GM18498 (cell line): ENCODE measurements at regions not wholly inside any gene's neighbourhood (a gene's known extent, or its start where the extent isn't known, plus 50 kb on each side); places are given as distances from the start of the nearest gene placed in this dataset.

Experiments
- ATAC-seq: cut with Tn5 transposase; IDR thresholded peaks from one replicate; pipeline ENCODE4 v1.9.1; 2021; ENCODE audit warnings: mild to moderate bottlenecking, moderate library complexity; ENCODE audit not compliant: unreplicated experiment

GRCh38 chr2:122206101-122206500 lies 450.6 kb downstream of the TSN start:
- ATAC-seq: no peak

- ATAC-seq: no peak
These were observed 453.9 kb downstream of the TSN start for GRCh38 chr2:122209377-122209776.

GRCh38 chr2:122210065-122210464 lies 454.6 kb downstream of the TSN start:
- no peak for ATAC-seq

- ATAC-seq: no peak
These were observed 455.7 kb downstream of the TSN start for GRCh38 chr2:122210898-122211856.

GRCh38 chr2:122213312-122213711 lies 457.9 kb downstream of the TSN start:
- no peak for ATAC-seq

- ATAC-seq: no peak
These were observed 460.6 kb downstream of the TSN start for GRCh38 chr2:122216071-122216470.

- no peak for ATAC-seq
These were observed 461.4 kb downstream of the TSN start for GRCh38 chr2:122216901-122217300.

- ATAC-seq: no peak
These were observed 463.1 kb downstream of the TSN start for GRCh38 chr2:122218596-122218995.

GRCh38 chr2:122219504-122219903 lies 464.1 kb downstream of the TSN start:
- no peak for ATAC-seq

GRCh38 chr2:122221665-122222064 lies 466.2 kb downstream of the TSN start:
- no peak for ATAC-seq

GRCh38 chr2:122231296-122231695 lies 475.8 kb downstream of the TSN start:
- ATAC-seq: no peak

- ATAC-seq: no peak
These were observed 477.9 kb downstream of the TSN start for GRCh38 chr2:122233372-122233771.

- no peak for ATAC-seq
These were observed 480.9 kb downstream of the TSN start for GRCh38 chr2:122236152-122236874.

- ATAC-seq: no peak
These were observed 481.5 kb downstream of the TSN start for GRCh38 chr2:122236925-122237324.

GRCh38 chr2:122237450-122237849 lies 482.0 kb downstream of the TSN start:
- no peak for ATAC-seq

GRCh38 chr2:122238006-122238559 lies 482.6 kb downstream of the TSN start:
- no peak for ATAC-seq

- no peak for ATAC-seq
These were observed 484.0 kb downstream of the TSN start for GRCh38 chr2:122239440-122239839.

- ATAC-seq: no peak
These were observed 489.3 kb downstream of the TSN start for GRCh38 chr2:122244598-122245229.

- no peak for ATAC-seq
These were observed 494.2 kb downstream of the TSN start for GRCh38 chr2:122249673-122250072.

- no peak for ATAC-seq
These were observed 495.7 kb downstream of the TSN start for GRCh38 chr2:122251158-122251557.

GRCh38 chr2:122251566-122251965 lies 496.1 kb downstream of the TSN start:
- ATAC-seq: no peak
